ENCODE measurements at regions not wholly inside any gene's neighbourhood (a gene's known extent, or its start where the extent isn't known, plus 50 kb on each side); places are given as distances from the start of the nearest gene placed in this dataset.
A peak's percentile ranks its signal among the peaks of the same experiment; 100 is the strongest.

DNA sequence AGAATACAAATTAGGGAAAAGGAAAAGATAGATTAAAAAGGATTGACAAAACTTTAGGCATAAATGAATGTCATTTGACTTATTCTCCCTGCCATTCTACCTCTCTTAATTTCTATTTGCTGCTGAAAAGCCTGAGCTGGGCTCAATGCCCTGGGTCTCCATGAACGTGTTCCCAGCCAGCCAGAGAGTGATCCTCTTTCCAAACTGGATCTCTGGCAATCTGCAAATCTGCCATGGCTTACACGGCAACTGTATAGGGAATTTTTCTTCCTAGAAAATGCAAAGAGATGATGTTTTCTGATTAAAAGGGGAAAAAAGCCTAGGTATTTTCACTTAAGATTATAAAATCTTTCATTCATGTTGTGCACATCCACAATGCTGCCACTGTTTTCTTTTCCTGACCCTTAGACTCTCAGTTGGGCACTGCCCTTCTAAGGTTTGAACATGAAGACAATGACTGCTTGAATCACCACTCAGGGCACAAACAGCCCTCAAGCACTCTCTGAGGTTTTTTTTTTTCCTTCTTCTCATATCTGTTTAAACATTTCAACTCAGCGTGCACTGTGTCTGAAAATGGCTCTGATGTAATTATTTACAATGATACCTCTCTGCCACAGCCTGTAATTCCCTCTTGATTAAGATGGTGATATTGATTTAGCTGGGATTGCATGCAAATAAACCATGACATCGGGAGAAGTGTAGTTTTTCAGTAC lies 60.3 kb downstream of the DACT1 start:
- Mint-ChIP-seq H3K27me3 (ENCODE audit: low read depth) (peaks cover 9% of the 10 kb centered on the region), H3K27ac (peak overlapping the region in 2 of 3 experiments; percentile 37 to 52), H3K4me1 (peaks cover 60% of the 10 kb centered on the region), H3K4me3 (no peak overlapping the region), H3K9me3 (no peaks in the 10 kb centered on the region), H3K36me3 (ENCODE audit: low read depth) (no peaks in the 10 kb centered on the region)
- TF ChIP-seq, protein P1, sequence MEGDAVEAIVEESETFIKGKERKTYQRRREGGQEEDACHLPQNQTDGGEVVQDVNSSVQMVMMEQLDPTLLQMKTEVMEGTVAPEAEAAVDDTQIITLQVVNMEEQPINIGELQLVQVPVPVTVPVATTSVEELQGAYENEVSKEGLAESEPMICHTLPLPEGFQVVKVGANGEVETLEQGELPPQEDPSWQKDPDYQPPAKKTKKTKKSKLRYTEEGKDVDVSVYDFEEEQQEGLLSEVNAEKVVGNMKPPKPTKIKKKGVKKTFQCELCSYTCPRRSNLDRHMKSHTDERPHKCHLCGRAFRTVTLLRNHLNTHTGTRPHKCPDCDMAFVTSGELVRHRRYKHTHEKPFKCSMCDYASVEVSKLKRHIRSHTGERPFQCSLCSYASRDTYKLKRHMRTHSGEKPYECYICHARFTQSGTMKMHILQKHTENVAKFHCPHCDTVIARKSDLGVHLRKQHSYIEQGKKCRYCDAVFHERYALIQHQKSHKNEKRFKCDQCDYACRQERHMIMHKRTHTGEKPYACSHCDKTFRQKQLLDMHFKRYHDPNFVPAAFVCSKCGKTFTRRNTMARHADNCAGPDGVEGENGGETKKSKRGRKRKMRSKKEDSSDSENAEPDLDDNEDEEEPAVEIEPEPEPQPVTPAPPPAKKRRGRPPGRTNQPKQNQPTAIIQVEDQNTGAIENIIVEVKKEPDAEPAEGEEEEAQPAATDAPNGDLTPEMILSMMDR (IDR thresholded peaks at IDR 0.05; ENCODE audit: unreplicated experiment in 3 of 3): no peak

DNA sequence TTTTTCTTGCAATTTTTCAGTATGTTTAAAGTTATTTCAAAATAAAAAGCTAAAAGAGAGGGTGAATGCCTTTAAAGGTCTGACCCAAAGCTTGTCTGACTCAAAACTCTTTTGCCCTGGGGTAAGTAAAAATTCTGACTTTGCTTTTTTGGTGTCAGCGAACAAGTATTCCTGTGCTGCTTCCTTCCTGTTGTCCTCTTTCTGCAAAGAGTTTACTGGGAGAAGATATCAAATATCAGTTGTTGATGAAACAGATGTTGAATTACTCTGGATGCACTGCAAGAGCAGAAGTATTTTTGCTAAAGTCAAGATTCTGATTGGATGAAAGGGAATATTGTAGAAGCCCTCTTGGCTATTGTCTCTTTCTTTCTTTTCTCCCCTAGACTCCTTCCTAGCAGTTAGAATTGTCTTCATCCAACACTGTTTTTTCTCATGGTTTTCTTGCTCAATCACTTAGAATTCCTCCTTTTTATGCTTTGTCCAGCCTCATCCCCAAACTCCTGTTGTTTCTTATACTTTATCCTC lies 62.0 kb downstream of the DACT1 start:
- TF ChIP-seq, protein P1 (IDR thresholded peaks at IDR 0.05; ENCODE audit: unreplicated experiment in 3 of 3): no peak
- no peaks in the 10 kb centered on the region for H3K36me3 Mint-ChIP-seq (ENCODE audit: low read depth)
- H3K4me1 Mint-ChIP-seq: peaks cover 75% of the 10 kb centered on the region
- H3K9me3 Mint-ChIP-seq: no peaks in the 10 kb centered on the region
- peak overlapping the region in 1 of 3 experiments; percentile 13 for H3K4me3 Mint-ChIP-seq
- peaks cover 4% of the 10 kb centered on the region for H3K27me3 Mint-ChIP-seq (ENCODE audit: low read depth)
- H3K27ac Mint-ChIP-seq: peak overlapping the region; percentile 9 to 52 (median 44)

DNA sequence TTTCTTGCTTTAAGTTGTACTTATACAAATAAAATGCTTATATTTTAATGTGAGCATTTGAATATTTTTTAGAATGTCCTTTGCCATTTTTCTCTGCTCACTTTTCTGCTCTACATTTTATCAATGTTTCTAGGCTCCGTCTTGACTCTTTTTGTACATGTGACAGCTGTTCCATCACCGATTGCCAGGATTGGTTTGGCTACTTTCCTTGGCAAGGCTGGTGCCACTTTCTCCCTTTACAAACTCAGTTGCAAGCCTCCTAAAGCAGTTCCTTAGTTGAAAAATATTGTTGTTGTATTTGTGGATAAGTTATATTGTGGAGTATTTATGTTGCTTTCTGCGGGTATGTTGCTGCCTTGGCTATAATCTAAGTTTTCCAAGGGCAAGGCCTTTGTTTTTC lies 63.4 kb downstream of the DACT1 start:
- Mint-ChIP-seq H3K9me3 (no peaks in the 10 kb centered on the region), H3K27me3 (ENCODE audit: low read depth) (peaks cover 4% of the 10 kb centered on the region)

DNA sequence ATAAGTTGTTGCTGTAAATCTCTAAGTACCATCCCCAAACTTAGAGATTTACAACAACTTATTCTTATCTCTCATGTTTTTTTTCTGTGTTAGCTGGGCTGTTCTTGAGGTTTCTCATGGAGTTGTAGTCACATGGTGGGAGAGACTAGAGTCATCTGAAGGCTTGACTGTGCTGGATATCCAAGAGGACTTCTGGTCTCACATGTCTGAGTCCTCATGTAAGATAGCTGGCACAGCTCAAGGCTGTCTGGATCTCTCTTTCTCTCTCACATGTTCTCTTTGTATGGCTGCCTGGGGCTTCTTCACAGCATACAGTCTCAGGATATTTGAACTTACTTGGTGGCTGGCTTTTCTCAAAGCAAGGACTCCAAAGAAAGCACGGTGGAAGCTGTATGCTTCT lies 63.8 kb downstream of the DACT1 start:
- H3K4me3 Mint-ChIP-seq: no peak overlapping the region
- H3K9me3 Mint-ChIP-seq: no peaks in the 10 kb centered on the region
- TF ChIP-seq, protein P1 (IDR thresholded peaks at IDR 0.05; ENCODE audit: unreplicated experiment in 3 of 3): no peak
- H3K27ac Mint-ChIP-seq: peak overlapping the region; percentile 52 to 81 (median 67)
- peaks cover 2% of the 10 kb centered on the region for H3K27me3 Mint-ChIP-seq (ENCODE audit: low read depth)
- no peaks in the 10 kb centered on the region for H3K36me3 Mint-ChIP-seq (ENCODE audit: low read depth)
- peaks cover 81% of the 10 kb centered on the region for H3K4me1 Mint-ChIP-seq

More for the DNA sequence above, 63.4 kb downstream of the DACT1 start:
- Mint-ChIP-seq H3K36me3 (ENCODE audit: low read depth) (no peaks in the 10 kb centered on the region), H3K27ac (peak overlapping the region; percentile 52 to 81 (median 71)), H3K4me3 (no peak overlapping the region), H3K4me1 (peaks cover 81% of the 10 kb centered on the region)
- TF ChIP-seq, protein P1 (IDR thresholded peaks at IDR 0.05; ENCODE audit: unreplicated experiment in 3 of 3): no peak

DNA sequence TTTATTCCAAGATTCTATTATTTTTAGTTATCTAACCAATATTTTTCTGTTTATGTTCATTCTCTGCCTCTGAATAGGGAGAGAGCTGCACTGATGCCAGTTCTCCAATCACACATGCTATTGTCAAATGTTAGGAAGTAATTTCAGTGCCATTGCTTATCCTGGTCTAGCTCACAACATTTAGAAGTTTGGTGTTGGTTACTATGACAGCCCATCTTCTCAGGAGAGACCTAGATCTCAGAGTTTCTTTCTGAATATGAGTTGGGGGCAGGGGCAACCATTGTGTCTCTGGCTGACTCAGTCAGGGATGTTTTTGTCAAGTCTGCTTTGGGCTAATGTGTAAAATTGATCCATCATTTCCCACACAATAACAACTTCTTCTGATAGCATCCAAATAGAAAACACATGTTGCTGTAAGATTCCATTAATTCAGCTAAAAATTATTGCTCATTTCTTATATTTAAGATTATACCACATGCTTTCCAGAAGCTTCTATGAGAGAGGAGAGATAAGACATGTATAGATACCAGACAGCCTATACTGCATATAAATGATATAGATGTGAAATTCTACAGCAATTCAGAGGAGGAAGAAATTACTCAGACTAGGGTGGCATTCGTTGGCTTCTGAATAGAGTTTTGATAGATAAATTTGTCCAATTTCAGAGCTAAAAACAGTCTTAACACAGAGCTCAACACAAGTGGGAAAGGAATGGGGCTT lies 64.8 kb downstream of the DACT1 start:
- Mint-ChIP-seq H3K9me3 (no peaks in the 10 kb centered on the region), H3K36me3 (ENCODE audit: low read depth) (no peaks in the 10 kb centered on the region), H3K27me3 (ENCODE audit: low read depth) (no peaks in the 10 kb centered on the region), H3K27ac (peak overlapping the region; percentile 52 to 79 (median 52)), H3K4me1 (peaks cover 83% of the 10 kb centered on the region), H3K4me3 (peak overlapping the region in 1 of 3 experiments; percentile 11)
- TF ChIP-seq, protein P1 (IDR thresholded peaks at IDR 0.05; ENCODE audit: unreplicated experiment in 3 of 3): no peak
